ENCODE measurements at regions not wholly inside any gene's neighbourhood (a gene's known extent, or its start where the extent isn't known, plus 50 kb on each side); places are given as distances from the start of the nearest gene placed in this dataset.
"Not testable (repeated sequence)": the region's sequence is repeated elsewhere in the genome, so short reads cannot be mapped to it uniquely, and the experiment has no call there.

GRCh38 chr7:54153462-54153861 lies 388.7 kb upstream of the VSTM2A start:
- no peak for DNase-seq

DNA sequence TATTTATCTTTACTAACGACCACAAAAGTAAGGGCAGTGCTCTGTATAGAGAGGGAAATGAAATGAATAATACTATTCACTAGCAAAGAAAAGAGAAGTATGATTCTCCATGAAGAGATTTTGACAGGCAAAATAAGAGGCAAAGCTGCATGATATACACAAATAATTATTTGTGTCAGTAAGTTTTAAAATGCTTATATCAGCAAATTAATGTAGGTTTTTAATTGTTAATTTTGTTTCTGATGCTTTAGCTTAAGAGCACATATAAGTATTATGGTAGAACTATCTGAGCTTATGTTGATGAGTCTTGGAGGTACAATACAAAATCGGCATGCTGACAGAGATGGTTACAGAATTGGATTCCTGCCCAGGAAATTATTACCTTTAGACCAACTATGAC lies 383.1 kb upstream of the VSTM2A start:
- no peak for DNase-seq

DNA sequence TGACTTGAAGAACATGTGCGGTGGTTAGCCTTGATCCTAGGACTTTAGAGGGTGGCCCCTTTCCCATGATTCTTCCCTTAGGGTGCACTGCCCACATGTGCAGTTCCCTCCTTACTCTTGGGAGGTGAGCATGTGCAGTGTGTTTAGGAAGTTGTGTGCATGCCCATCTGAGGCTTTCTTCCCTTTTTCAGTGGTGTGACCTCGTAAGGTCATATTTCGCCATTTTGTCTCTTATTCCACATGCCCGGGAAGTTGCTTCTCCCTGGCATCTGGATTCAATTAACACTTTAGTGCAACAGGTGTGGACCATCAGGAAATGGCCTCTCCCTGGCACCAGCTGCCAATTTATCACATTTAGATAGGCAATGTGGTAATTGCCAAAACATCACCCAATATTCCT lies 380.6 kb upstream of the VSTM2A start:
- no peak for DNase-seq

DNA sequence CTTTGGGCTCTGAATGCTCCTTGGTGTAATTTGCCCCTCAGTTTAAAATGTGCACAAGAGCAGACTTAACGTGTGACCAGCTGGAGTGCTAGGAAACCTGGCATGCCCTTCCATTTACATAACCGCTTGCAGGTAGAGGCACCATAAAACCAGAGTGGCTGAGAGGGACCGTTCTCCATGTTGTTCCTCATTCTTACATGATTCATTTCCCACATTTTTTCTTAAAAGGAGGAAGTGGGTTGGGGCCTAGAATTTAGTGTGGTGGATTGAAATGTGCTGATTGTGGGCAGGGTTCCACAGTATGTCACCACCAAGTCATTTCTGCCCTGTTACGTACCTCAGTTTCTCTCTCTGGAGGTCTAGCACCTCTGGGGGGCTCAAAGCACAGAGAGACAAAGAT lies 375.8 kb upstream of the VSTM2A start:
- DNase-seq = no peak

DNA sequence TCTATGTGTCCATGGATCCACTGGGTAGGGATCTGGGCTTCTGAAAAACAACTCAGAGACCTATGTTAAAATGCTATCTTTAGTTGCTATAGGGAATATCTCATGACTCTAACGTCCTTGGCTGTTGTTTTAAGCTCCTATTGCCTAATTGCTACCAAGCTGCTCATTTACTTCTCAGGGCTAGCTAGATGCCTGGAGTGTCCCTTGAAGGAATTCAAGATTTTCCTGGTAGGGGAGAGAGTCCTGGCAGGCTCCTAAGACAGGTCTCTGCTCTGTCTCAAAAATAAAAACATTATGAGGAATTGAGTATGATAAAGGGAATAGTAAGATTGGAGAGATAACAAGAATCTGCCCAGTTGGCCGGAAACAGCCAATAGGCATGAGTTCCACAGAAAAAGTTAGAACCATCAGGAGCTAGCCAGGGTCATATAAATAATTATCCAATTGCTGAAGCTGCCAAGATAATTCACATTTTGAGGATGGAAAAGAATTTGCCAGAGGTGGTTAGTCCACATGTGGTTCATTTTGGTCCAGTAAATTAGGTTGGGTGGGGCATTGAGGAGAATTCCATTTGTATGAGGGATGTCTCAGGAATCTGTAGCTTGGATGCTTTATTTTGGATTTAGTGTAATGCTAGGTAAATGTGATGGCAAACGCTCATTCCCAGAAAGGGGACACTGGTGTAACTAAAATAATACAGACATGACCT lies 362.7 kb upstream of the VSTM2A start:
- no peak for DNase-seq

GRCh38 chr7:54180796-54181195 lies 361.4 kb upstream of the VSTM2A start:
- DNase-seq = no peak

DNA sequence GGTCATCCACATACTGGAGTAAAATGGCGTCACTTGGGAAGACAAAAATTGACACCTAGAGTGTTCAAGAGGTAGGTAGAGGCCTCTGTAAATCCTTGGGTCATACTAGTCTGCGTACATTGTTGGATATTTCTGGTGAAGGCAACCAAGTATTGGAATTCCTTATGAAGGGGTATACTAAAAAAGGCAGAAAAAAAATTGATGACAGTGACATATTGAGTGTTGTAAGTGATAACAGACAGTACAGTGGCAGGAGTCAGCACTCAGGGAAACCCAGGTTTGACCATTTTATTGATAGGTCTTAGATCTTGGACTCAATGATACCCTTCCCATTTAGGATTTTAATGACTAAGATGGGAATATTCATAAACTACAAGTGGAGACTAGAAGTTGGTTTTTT lies 359.1 kb upstream of the VSTM2A start:
- DNase-seq = no peak

DNA sequence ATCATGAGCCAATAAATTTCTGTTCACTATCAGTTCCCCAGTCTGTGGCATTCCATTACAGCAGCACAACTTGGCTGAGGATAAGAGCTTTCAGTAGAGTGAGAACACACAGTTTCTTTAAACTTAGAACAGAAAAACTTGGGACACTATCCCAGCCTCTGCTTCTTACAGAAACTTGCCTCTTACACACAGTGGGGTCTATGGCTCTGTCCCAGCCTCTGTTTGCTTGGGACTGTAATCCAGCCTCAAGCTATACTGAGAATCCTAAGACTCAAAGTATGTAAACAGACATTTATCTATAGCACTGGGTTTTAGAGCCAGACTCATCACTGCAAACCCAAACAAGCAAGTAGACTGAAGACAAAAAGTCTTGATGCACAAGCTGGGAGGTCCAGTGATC lies 355.8 kb upstream of the VSTM2A start:
- DNase-seq = no peak

- DNase-seq = no peak
Observed at GRCh38 chr7:54187886-54188685, 354.1 kb upstream of the VSTM2A start.

DNA sequence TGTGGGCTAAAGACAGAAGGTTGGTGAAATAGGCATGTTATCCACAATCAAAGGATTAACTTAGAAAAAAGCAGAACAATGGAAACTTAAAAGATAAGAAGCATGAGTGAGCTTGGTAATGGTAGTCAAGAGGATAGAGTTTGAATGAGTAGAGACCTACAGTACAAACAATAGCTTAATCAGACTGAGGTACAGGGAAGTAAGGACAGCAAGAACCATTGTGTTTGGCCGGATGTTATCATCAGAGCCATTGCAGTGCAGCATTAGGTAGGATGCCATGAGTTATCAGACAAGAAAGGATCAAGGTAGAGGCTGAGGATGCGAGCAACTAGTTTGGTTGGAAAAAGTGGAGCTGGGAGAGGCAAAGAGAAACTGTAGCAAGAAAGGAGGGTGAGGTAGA lies 353.3 kb upstream of the VSTM2A start:
- no peak for DNase-seq

DNA sequence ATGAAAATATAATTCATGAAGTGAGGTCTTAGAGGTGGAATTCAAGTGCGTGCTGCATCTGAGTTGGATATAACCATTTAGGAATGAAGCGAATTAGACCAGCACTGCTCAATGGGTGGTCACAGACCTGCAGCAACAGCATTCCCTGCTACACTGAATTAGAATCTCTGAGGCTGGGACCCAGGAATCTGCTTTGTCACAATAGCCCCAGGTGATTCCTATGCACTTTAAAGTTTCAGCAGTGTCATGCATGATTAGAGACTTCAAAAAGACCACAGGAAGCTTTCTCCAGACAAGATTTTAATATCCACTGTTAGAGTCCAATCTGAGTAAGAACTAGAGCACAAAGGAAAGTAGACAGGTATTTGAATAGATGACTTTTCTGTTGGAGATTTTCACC lies 352.8 kb upstream of the VSTM2A start:
- DNase-seq = no peak

GRCh38 chr7:54201501-54201900 lies 340.7 kb upstream of the VSTM2A start:
- DNase-seq = no peak

DNA sequence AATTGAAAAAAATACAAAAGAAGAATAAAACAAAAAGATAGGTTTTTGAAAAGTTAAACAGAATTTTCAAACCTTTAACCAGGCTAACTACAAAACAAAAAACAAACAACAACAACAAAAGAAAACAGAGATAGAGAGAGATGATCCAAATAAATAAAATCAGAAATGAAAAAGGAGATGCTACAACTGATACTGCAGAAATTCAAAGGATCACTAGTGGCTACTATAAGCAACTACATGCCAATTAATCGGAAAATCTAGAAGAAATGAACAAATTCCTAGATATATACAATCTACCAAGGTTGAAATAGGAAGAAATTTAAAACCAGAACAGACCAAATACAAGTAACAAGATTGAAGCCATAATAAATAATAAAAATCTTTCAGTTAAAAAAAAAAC lies 326.8 kb upstream of the VSTM2A start:
- no peak for DNase-seq

DNA sequence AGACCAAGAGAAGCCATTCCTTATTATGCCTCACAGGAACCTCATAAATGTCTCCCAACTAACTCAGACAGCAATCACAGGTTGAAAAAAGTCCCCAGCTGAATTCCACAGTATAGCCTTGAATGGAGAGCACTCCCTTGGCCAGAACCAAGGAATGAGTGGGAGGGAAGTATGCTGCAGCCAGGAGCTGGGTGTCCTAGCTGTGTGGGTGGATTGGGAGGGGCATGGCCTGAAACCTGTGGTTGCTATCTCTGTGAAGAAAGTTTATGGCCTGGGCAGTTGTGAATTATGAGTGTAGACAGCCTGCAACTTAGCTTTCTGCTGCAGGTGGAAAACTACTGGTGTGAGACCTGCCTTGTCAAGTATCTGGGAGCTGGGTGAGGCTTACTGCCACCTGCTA lies 316.1 kb upstream of the VSTM2A start:
- DNase-seq = not testable (repeated sequence)

DNA sequence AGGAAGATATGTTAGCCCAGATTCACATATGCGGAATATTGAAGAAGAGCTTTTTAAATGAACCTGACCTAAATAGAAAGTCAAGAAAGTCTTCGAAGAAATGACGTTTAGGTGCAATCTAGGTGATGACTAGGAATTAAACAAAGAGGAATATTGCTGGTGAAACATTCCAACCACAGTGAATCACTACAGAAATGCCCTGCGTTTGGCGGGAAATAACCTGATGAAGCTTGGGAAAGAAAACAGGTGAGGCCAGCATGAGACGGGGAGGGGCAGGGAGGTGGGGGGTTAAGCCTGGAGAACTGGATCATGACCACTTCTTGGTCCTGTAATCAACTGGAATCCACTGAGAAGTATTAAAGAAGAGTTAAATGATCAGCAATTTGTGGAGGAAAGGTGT lies 299.4 kb upstream of the VSTM2A start:
- no peak for DNase-seq

DNA sequence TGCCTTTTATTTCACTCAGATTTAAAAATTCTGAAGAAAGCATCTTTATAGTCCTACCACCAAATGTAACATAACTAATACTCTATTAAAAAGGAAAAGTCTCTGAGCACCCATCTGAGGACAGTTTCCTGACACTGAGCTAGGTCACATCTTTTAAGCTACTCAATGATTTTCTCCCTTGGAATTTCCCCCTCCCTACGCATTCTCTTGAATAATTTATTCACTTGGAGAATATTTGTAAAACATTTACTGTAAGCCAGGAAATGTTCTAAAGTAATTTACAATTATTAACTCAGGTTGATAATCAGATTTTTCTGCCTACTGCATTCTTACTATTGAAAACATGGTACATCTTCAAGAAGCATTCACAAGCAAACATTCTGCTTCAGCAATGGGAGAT lies 297.2 kb upstream of the VSTM2A start:
- no peak for DNase-seq

- no peak for DNase-seq
Observed at GRCh38 chr7:54249686-54250085, 292.5 kb upstream of the VSTM2A start.

DNA sequence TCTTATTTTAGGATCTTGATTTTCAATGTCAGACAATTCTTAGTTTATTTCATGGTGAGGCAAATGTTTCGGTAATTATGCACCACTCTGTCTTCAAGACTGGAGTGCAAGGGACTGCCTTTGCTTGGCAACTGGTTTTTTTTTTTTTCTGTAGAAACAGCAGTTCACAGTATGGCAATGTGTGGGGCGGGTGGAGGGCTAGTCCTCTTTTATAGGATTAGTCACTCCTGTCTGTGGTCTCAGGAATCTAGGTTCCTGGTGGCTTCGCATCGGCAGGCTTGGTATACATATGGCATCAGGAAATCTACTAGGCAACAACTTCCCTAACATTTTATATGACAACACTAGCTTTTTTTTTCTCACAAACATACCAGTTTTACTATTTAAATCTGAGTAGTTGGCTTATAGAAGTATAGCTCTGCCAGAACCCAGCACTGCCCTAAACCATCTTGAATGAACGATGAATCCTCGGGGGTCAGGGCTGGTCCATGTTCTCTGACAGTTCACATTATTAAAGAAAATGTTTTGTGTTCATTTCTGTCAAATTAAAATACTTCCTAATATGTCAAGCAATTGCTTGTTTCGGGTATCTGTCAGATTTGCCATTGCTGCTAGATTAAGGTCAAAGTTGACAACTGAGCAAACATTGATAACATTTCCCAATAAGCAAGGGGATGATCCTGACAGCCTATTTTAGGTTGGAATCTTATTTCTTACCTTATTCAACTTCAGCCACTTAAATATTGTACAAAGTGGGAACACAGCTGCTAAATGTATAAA lies 289.7 kb upstream of the VSTM2A start:
- no peak for DNase-seq

DNA sequence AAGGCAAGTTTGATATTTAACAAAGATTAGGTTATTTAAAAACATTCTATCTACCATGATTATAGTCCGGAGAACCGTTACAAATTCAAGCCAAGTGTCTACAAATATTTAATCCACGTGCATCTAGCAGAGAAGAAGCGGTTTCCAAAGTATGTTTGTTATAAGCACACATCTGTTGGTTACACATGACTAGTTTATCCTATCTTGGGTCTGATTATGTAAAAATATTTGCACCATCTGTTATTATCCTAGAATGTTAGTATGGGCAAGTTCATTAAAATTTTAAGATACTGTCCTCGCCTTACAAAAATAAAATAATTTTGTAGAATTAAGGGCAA lies 289.2 kb upstream of the VSTM2A start:
- no peak for DNase-seq

DNA sequence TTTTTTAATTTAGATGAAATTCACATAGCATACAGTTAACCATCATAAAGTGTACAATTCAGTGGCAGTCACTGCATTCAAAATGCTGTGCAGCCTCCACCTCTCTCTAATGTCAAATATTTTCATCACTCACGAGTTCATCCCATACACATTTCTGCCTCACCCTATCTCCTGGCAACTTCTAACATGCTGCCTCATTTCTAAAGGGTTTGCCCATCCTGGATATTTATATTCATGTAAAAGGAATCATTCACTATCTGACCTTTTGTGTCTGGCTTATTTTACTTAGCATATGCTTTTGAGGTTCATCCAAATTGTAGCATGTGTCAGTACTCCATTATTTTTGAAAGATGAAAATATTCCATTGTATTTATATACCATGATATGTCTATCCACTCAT lies 286.9 kb upstream of the VSTM2A start:
- no peak for DNase-seq

DNA sequence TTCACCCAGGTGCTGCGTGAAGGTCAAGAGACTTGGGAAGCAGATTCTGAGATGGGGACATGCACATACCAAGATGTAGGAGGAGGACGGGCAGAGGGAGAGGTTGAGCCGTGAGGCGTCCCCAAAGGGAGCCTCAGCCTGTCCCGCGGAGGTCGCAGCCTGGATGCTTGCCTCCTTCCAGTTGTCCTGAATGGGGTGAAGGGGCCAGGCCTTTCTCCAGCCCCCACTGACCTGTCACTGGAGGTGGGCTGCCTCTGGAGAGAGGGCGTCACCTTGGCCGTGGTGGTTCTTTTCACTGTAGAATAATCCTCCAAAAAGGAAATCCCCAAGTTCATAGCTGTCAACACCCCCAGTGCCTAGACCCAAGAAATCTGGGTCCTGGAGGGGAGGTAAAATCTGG lies 283.0 kb upstream of the VSTM2A start:
- no peak for DNase-seq

DNA sequence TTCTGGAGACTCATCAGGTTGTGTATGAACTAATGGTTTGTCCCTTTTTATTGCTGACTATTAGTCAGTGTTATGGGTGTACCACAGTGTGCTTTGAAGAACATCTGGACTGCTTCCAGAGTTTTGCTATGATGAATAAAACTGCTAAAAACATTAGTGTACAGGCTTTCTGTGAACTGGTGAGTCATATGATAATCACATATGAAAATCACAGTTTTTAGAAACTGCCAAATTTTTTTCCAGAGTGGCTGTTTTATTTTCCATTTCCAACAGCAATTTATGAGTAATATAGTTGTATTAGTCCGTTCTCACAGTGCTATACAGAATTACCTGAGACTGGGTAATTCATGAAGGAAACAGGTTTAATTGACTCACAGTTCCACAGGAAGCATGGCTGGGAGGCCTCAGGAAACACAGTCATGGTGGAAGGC lies 281.2 kb upstream of the VSTM2A start:
- no peak for DNase-seq

DNA sequence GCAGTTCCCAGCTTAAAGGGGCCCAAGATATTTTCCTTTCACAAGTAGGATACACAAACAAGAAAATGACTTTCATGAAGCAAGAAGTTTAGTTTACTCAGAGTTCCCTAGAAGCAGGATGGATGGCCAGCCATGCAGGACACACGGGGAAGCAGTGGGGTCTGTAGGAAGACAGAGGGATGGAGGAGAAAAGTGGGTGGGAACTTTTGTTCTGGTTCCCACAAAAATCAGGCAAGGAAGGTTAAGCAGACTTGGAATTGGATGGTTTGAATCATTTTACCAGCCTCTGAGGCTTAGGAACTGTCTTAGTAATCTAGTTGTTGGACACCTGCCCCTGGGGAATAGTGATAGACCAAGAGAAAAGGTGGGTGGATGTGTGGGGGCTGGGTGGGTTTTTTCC lies 263.3 kb upstream of the VSTM2A start:
- no peak for DNase-seq

All from NCI-H748 treated with DMSO at 0.1 percent for 48 hours (cell line).